Central memory CD4-positive, alpha-beta T cell (primary cell): ENCODE measurements at regions not wholly inside any gene's neighbourhood (a gene's known extent, or its start where the extent isn't known, plus 50 kb on each side); places are given as distances from the start of the nearest gene placed in this dataset.
"Not testable (repeated sequence)": the region's sequence is repeated elsewhere in the genome, so short reads cannot be mapped to it uniquely, and the experiment has no call there.

Source experiments
- DNase-seq: peaks from one replicate; pipeline ENCODE4 v3.0.0; 2022

GRCh38 chr4:131159261-131159660 is 1989.8 kb upstream of the PCDH10 start:
- no peak for DNase-seq

GRCh38 chr4:131192318-131192717 is 1956.8 kb upstream of the PCDH10 start:
- no peak for DNase-seq

- DNase-seq: no peak
These were observed 1941.5 kb upstream of the PCDH10 start for GRCh38 chr4:131207589-131207988.

GRCh38 chr4:131248314-131248713 is 1900.8 kb upstream of the PCDH10 start:
- DNase-seq: no peak

- DNase-seq: no peak
These were observed 1897.8 kb upstream of the PCDH10 start for GRCh38 chr4:131251321-131251720.

GRCh38 chr4:131257241-131257640 is 1891.9 kb upstream of the PCDH10 start:
- DNase-seq: no peak

GRCh38 chr4:131258361-131258760 is 1890.7 kb upstream of the PCDH10 start:
- DNase-seq: no peak

GRCh38 chr4:131288441-131288840 is 1860.7 kb upstream of the PCDH10 start:
- DNase-seq: no peak

- DNase-seq: no peak
These were observed 1852.9 kb upstream of the PCDH10 start for GRCh38 chr4:131296192-131296591.

GRCh38 chr4:131302108-131302507 is 1847.0 kb upstream of the PCDH10 start:
- no peak for DNase-seq

- DNase-seq: no peak
These were observed 1844.4 kb upstream of the PCDH10 start for GRCh38 chr4:131304686-131305085.

GRCh38 chr4:131309628-131310027 is 1839.5 kb upstream of the PCDH10 start:
- DNase-seq: no peak

- no peak for DNase-seq
These were observed 1833.0 kb upstream of the PCDH10 start for GRCh38 chr4:131316086-131316485.

- no peak for DNase-seq
These were observed 1811.2 kb upstream of the PCDH10 start for GRCh38 chr4:131337936-131338335.

- no peak for DNase-seq
These were observed 1810.0 kb upstream of the PCDH10 start for GRCh38 chr4:131339137-131339536.

- no peak for DNase-seq
These were observed 1804.3 kb upstream of the PCDH10 start for GRCh38 chr4:131344761-131345160.

GRCh38 chr4:131347816-131348215 is 1801.3 kb upstream of the PCDH10 start:
- DNase-seq: no peak

- DNase-seq: no peak
These were observed 1800.8 kb upstream of the PCDH10 start for GRCh38 chr4:131348263-131348662.

GRCh38 chr4:131352371-131352770 is 1796.7 kb upstream of the PCDH10 start:
- DNase-seq: not testable (repeated sequence)

GRCh38 chr4:131366714-131367113 is 1782.4 kb upstream of the PCDH10 start:
- DNase-seq: no peak

- DNase-seq: no peak
These were observed 1781.7 kb upstream of the PCDH10 start for GRCh38 chr4:131367441-131367840.

- DNase-seq: no peak
These were observed 1778.2 kb upstream of the PCDH10 start for GRCh38 chr4:131370846-131371245.

- no peak for DNase-seq
These were observed 1768.0 kb upstream of the PCDH10 start for GRCh38 chr4:131381055-131381454.

- DNase-seq: no peak
These were observed 1766.3 kb upstream of the PCDH10 start for GRCh38 chr4:131382839-131383238.

- no peak for DNase-seq
These were observed 1760.8 kb upstream of the PCDH10 start for GRCh38 chr4:131388277-131388676.

- DNase-seq: no peak
These were observed 1741.0 kb upstream of the PCDH10 start for GRCh38 chr4:131408102-131408501.
